RWPE1 (cell line): ENCODE measurements at regions not wholly inside any gene's neighbourhood (a gene's known extent, or its start where the extent isn't known, plus 50 kb on each side); places are given as distances from the start of the nearest gene placed in this dataset.
A peak's percentile ranks its signal among the peaks of the same experiment; 100 is the strongest.

ENCODE experiments used
- CTCF ChIA-PET: fragments of 350-600 bp; sonication (Branson Sonifier 250); formaldehyde crosslinking; extraction: SDS; loops from one replicate; lab custom pipeline; 2021; lab: Yijun Ruan, JAX
- POLR2A ChIA-PET: fragments of 400-600 bp; formaldehyde crosslinking; extraction: SDS; loops from one replicate; lab custom pipeline; 2020; ENCODE audit warnings: antibody characterized with exemption; ENCODE audit not compliant: low non-redundant PET; lab: Yijun Ruan, JAX
- DNase-seq: peaks from one replicate; pipeline ENCODE4 v3.0.0; 2012; ENCODE audit warnings: low spot score
- H3K27ac ChIP-seq: fragments of 450-650 bp; 2 replicates; pipeline ENCODE4 v1.5.1; 2017
- TF ChIP-seq, protein P1 (sequence below): fragments of 450-650 bp; conservative IDR thresholded peaks from 2 replicates; pipeline ENCODE4 v1.5.1; 2017; ENCODE audit warnings: low read depth, mild to moderate bottlenecking

DNA sequence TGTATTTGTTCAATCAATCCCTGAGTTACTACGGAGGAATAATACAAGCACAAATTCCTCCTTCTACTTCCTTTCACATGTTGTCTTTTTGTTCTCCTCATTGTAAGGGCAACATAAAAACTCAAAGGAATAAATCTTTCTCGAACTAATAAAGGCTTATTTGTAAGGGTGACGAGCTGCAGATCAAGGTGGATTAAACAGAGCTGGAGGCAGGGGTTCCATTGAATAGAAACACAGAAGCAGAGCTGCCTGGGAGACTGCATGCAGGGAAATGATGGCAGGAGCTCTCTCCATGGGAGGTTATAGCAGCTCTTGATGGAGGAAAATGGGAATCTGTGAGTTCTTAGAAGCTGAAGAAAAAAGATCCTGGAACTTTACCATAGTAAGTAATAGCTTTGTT lies 160.2 kb downstream of the CYYR1 start:
- ChIA-PET CTCF (interaction anchor here (0.6 kb wide), 1 partner anchor 134 kb away, joined by 5 read pairs; no protein-coding TSS in a partner anchor), POLR2A (no interaction called here)
- TF ChIP-seq, protein P1, sequence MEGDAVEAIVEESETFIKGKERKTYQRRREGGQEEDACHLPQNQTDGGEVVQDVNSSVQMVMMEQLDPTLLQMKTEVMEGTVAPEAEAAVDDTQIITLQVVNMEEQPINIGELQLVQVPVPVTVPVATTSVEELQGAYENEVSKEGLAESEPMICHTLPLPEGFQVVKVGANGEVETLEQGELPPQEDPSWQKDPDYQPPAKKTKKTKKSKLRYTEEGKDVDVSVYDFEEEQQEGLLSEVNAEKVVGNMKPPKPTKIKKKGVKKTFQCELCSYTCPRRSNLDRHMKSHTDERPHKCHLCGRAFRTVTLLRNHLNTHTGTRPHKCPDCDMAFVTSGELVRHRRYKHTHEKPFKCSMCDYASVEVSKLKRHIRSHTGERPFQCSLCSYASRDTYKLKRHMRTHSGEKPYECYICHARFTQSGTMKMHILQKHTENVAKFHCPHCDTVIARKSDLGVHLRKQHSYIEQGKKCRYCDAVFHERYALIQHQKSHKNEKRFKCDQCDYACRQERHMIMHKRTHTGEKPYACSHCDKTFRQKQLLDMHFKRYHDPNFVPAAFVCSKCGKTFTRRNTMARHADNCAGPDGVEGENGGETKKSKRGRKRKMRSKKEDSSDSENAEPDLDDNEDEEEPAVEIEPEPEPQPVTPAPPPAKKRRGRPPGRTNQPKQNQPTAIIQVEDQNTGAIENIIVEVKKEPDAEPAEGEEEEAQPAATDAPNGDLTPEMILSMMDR: no peak
- DNase-seq: no peak
- no peak overlapping the region for H3K27ac ChIP-seq

DNA sequence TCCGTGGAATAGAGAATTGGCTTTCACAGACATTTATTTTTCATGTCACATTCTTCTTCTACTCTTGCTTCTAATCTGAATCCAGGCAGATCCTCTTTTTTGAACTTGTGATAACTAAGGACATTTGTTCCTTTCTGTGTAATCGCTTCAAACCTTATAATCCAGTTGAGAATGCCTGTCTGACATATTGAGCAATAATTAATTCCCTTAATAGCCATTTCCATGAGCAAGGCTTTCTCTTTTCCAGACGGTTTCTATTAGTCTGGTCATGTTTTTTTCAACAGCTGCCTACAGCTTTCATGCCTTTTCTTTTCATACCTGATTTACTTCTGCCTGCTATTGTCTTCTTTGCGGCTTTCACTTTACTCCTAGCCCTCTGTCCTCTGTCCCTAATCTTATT lies 163.4 kb downstream of the CYYR1 start:
- H3K27ac ChIP-seq: no peak overlapping the region
- no peak for DNase-seq
- ChIA-PET POLR2A (no interaction called here), CTCF (no interaction called here)
- TF ChIP-seq, protein P1: no peak

DNA sequence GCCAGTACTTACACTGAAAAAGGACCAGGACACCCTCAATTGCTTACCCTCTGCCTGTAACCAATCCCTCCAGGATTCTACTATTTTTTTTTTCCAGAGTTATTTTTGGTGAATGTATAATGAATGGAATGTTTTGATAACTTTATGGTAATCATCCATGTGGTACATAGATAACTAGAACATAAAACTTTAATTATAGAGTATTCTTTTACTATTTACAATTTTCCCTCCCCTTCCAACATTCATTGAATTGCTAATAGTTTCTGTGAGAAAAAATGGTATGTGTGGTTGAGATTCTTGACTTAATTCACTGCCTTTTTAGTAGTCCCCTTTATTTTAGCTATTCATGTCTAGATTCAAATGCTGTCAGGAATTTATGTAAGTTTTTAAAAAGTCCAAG lies 164.6 kb downstream of the CYYR1 start:
- TF ChIP-seq, protein P1: no peak
- POLR2A ChIA-PET: no interaction called here
- CTCF ChIA-PET: no interaction called here
- no peak for DNase-seq
- H3K27ac ChIP-seq: no peak overlapping the region

DNA sequence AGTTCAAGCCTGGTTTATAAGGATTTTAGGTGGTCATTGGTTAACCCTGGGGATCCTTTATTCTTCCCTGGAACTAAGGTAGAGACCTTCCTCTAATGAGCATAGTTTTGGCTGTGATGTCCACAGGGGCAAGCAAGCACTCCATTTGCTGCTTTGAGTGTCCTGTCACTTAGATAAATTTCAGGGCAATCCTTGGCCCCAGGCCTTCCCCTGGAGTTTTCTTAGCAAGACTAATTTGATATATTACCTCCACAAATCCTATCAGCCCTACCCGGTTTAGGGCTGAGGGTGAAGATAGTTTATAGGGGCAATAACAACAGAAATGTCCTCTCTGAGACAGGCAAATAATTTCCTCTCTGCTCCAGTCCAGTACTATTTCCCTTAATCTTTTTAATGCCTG lies 166.6 kb downstream of the CYYR1 start:
- ChIA-PET CTCF (interaction anchor here (0.5 to 0.6 kb wide), 2 partner anchors 137 to 652 kb away, joined by 3 read pairs; no protein-coding TSS in a partner anchor), POLR2A (no interaction called here)
- no peak overlapping the region for H3K27ac ChIP-seq

DNA sequence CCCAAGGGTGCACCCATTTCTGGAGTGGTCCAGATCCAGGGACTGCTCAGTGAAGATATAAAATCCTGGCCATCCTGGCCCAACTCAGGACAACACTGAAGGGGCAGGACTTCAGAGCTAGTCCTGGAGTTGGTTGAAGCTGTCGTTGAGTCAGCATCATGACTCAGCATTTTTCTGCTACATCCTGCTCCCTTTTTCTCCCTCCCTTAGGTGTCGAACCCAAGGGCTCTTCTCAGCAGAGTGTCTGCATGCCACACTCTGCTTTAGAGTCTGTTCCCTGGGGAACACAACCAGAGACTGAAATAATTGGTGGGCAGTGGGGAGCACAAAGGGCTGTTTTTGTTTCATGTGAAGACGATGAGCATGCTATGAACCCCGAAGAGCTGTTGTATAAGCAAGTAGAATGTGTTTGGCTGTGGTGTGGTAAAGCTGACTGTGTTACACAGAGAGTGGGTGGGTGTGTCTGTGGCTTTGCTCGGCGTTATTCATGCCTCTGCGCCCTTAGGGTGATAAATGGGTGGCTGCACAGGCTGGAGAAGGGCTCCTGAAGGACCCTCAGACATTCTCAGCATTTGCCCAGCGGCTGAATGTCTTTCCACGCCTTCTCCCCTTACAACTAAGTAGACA lies 167.2 kb downstream of the CYYR1 start:
- peak; percentile 49 for DNase-seq
- H3K27ac ChIP-seq: peak overlapping the region; percentile 64
- TF ChIP-seq, protein P1: no peak
- ChIA-PET POLR2A (no interaction called here), CTCF (interaction anchor here (0.5 to 0.6 kb wide), 2 partner anchors 136 to 651 kb away, joined by 3 read pairs; no protein-coding TSS in a partner anchor)

More for the DNA sequence above, 166.6 kb downstream of the CYYR1 start:
- no peak for DNase-seq
- TF ChIP-seq, protein P1: no peak

DNA sequence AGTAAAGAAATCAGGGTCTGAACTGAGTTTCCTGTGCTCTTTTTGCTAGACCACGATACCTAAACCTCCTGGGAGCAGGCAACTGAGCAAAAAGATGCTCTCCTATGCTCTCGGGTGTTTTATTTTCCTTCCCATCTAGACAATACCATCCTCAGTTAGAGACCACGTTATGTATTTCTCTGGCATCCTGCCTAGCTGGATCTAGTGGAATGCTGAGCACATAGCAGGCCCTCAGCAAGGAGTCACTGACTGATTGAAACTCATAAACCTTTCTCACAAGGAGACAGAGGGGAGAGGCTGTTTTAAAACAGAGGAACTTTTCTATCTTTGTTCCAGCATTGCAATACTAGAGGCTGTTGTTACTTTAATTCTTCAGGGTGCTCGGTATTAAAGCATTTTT lies 168.0 kb downstream of the CYYR1 start:
- H3K27ac ChIP-seq: no peak overlapping the region
- ChIA-PET POLR2A (no interaction called here), CTCF (interaction anchor here (0.6 kb wide), 1 partner anchor 188 kb away, joined by 3 read pairs; no protein-coding TSS in a partner anchor)
- TF ChIP-seq, protein P1: no peak
- DNase-seq: no peak
